Upper lobe of left lung (tissue), 4 donors: ENCODE measurements at regions not wholly inside any gene's neighbourhood (a gene's known extent, or its start where the extent isn't known, plus 50 kb on each side); places are given as distances from the start of the nearest gene placed in this dataset.

Experiments
- CTCF ChIP-seq, 6 experiments: fragments of 450-650 bp in 4 of 6; fragments of 200-600 bp in 2 of 6; sonication (generic) in 2 of 6; IDR thresholded peaks; one replicate each; pipeline ENCODE4 v1.5.1; 2016 to 2019; ENCODE audit warnings: antibody characterized with exemption in 6 of 6
- POLR2A ChIP-seq, 4 donors: fragments of 450-650 bp; IDR thresholded peaks; one replicate each; pipeline ENCODE4 v1.5.1; 2016 to 2017; ENCODE audit warnings: antibody characterized with exemption in 4 of 4, mild to moderate bottlenecking in 2 of 4

DNA sequence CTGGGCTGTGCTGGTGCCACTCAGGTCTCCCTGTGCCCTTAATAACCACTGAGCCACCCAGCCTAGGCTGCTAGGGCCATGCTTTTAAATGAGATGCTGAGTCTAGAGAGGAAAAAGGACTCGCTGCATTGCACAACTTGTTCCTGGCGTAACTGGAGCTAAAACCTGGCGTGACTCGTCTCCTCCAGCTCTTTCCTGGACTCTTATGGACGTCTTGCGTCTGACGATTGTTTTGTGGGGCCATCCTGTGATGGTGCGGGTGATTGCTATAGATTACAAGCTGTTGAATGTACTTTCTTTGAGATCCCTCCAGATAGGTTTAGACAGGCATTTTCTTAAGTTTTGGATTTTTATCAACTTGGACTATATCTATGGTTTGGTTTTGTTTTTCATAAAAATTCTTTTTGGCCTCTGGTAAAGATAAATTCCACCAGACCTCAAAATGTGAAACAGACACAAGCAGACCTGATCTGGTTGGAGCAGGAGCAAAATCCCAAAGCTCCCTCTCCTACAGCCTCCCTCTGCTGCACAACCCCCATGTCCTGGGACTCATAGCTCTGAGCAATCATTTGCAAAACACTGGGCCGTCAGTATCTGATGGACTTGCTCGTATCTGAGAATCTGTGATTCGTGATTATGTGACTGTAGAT, 230.3 kb downstream of the ARHGAP12 start:
- TF ChIP-seq CTCF (IDR thresholded peaks at IDR 0.05) (no peak), POLR2A (IDR thresholded peaks at IDR 0.05) (no peak)
